SHP77 (cell line): ENCODE measurements at regions not wholly inside any gene's neighbourhood (a gene's known extent, or its start where the extent isn't known, plus 50 kb on each side); places are given as distances from the start of the nearest gene placed in this dataset.
"Not testable (repeated sequence)": the region's sequence is repeated elsewhere in the genome, so short reads cannot be mapped to it uniquely, and the experiment has no call there.

ENCODE experiments used
- DNase-seq, 2 experiments: peaks; one replicate each; lab custom pipeline; 2025; lab: John Stamatoyannopoulos, UW

GRCh38 chr7:155377071-155377837 is 79.6 kb downstream of the INSIG1 start:
- DNase-seq: no peak

DNA sequence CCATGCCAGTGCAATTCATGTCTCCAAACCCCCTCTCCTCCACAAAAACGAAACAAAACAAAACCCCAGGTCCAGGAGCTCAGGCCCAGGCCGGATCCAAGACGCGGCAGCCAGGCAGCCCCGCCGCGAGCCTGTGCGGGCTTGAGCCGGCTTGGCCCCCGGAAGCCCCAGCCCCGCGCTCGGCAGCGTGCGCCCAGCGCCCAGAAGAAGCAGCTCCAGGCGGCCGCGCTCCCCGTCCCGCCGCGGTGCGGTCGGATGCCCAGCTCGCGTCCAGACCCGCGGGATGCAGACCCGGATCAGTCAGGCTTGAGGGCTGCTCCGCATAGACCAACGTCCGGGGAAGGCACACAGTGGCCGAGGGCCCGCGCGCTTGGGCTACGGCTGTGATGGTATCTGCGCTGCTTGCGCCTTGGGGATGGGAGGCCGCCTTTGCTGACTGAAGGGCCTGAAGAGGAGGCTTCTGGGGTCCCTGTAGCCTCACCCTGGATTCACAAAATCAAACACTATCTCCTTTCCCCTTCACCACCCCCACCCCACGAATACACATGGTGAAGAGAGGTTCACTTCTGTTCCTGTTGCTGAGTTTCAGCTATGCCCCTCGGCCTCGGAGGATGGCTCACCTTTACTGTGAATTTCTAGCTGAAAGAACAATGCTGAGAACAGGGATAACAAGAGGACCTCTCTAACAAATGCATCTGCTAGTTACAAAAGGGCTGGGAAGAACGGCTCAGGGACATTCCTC is 79.9 kb upstream of the EN2 start:
- DNase-seq: no peak

DNA sequence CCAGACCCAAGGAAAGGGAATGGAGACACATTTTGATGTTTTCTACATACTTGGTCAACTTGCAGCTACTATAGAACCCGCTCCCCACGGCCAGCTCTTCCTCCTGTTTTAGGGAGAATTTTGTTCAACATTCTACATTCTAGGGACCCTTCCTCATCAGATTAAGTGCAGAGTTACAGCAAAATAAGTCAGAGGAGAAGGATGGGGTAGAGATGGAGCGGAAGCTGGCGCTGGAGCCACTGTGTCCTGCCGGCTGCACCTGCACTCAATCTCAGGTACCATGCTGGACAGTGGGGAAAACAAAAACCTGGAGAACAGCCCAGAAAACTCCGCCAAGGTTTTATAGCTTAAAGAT is 79.4 kb upstream of the EN2 start:
- DNase-seq: no peak

- DNase-seq: no peak
Observed at GRCh38 chr7:155378959-155379871, 78.7 kb upstream of the EN2 start.

- peak; percentile 53 to 67 for DNase-seq
Observed at GRCh38 chr7:155380221-155380861, 77.6 kb upstream of the EN2 start.

- DNase-seq: no peak
Observed at GRCh38 chr7:155380976-155381851, 76.7 kb upstream of the EN2 start.

DNA sequence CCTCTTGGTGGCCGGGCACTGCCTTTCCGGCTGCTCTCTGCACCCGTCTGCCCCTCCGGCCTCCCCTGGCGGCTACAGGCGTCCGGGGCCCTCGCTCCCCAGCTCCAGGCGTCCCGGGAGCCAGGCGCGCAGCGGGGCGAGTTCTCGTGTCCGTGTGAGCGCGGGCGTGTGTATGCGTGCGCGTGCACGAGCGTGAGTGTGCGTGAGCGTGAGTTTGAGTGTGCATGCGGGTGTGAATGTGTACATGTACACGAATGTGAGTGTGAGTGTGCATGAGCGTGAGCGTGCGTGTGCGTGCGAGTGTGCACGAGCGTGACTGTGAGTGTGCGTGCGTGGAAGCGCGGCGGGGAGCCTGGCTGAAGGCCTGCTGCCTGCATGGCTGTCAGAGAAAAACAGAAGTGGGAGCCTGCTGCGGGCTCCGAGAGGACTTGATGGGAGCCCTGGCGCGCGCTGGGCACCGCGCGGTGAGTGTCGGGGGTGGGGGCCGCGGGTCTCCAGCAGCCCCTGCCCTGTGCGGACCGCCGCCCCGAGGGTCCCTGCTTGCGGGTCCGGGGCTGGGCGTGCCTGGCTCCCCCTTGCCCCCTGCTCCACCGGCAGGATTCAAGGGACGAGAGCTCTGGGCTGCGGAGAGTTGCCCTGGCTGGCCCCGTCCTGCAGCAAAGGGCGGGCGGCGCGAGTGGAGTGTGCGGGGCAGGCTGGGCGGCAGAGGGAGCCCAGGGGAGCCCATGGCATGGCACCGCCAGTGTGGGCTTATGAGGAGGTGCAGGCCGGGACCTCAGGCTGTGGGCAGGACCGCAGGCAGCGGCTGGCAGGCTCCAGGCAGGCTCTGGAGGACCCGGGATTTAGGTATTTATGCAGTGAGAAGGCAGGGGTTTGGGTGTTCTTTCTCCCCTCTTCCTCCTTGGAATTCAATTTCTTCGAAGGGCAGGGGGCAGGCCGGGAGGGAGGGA is 75.8 kb upstream of the EN2 start:
- DNase-seq: no peak

DNA sequence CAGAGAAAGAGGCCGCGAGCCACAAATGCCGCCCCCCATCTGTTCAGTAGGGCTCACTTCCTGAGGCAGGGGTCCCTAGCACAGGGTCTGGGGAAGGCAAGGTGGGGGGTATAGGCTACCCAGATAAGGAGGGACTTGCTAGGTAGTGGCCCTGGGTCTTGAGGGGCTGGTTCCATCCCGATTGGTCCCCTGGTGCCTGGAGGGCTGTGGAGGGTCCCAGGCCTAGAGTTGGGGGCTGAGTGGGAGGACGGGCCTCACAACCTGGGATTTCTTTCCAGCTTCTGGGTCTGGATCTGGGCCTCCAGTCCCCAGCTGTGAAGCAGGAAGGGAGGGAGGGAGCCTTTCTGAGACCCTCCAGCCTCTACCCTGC is 75.1 kb upstream of the EN2 start:
- no peak for DNase-seq

- no peak for DNase-seq
Observed at GRCh38 chr7:155383756-155384491, 74.0 kb upstream of the EN2 start.

DNA sequence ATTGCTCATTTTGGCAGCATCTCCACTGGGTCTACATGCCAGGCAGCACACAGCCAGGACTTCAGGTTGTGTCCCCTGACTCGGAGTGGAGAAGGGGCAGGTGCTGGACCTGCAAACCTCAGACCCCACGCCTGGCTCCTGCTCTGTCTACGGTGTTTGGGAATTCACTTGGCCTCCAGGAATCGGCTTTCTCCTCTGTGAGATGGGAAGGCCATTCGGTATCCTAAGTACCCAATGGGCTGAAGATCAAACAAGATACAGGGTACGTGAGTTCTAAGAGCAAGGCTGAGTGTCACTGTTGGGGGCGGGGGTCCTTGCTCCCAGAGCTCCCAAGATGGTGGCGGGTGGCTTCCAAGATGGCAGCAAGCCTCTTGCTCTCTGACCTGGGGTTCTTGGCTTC is 73.2 kb upstream of the EN2 start:
- DNase-seq: no peak

- DNase-seq: not testable (repeated sequence)
Observed at GRCh38 chr7:155385182-155385581, 72.7 kb upstream of the EN2 start.

DNA sequence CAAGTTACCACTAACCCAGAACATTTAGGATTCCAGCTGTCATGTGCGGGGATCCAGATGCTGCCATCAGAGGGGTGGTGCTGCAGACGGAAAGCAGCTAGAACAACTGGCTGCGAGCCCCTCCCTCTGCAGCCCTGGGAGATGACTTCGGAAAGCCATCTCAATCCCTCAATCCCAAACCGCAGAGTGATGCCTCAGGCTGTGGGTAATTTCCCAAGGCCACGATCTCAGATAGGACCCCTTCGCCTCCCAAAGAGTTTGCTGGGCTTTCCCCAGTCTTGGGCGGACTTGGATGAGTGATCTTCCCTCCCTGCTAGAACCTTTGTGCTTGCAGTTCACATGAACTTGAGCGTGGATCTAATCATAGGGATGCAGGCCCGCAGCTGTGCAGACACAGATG is 71.3 kb upstream of the EN2 start:
- no peak for DNase-seq

DNA sequence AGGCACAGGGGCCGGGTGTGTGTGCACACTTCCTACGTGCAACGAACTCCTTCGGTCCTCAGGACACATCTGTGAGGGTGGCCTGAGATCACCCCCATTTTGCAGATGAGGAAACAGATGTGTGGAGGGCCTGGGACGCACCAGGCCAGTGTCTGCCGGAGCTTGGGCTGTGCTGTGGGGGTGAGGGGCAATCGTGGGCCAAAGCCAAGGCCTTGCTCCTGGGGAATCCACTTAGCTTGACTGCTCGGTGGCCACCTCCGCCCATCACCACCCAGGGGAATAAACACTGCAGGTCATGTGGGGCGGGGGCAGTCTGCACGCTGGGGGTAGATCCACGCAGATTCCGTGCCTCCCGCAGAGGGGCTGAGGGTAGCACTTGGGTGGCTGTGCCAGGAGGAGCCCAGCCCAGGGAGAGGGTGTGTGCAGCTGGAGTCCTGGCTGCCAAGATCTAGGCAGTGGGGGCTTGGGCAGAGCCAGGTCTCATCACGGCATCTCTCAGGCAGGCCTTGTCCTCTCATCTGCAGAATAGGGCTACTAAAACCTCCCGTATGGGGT is 70.8 kb upstream of the EN2 start:
- no peak for DNase-seq

DNA sequence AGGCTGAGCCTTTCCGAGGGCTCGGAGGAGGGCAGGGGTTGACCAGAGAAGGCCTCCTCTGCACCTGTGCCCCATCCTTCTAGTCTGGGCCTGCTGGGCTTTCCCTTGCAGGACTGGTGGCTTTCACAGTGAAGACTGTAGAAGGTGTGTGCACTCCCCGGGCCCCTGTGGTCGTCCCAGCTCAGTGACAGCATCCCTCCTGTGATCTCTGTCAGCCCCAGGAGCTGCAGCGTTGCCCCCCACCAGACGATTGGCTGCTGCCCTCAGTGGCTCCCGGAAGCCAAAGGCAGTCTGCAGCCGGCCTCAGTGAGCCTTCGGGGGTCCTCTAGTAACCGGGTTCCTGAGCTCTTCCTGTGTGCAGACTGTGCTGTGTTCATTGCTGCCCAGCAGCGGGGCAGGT is 69.4 kb upstream of the EN2 start:
- no peak for DNase-seq

DNA sequence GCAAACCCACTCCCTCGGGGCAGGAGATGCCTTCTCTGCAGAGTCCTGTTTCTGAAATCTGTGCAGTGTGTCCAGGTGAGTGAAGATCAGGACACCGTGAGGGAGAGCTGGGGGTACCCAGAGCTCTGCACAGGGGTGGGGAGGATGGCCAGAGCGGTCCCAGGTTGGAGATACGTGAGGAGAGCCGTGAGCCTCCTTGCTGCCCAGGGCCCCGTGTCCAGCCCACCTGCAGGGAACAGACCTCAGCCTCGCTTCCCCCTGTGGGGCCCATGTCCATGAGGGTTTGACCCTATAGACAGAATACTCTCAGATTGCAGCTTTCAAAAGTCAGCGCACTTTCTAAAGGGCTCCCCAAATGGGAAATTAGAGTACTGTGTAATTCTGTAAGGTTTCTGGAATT is 66.5 kb upstream of the EN2 start:
- no peak for DNase-seq

- DNase-seq: no peak
Observed at GRCh38 chr7:155392726-155393570, 65.0 kb upstream of the EN2 start.

DNA sequence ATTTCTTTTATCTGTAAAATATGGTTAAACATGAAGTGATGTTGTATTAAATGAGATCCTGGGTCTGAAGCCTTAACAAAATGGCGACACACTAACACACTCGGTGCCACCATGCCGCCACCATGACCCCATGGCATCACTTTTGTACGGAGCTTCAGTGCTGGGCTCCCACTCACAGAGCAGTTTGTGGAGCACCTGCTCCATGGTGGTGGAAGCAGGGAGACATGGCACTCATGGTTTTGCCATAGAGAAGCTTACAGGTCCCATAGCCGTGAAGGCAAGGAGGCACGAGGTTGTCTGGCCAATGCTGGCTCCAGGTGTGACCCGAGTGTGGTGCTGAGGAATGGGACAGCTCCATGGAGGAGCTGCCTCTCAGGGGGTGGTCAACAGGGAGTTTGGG is 63.5 kb upstream of the EN2 start:
- DNase-seq: no peak

DNA sequence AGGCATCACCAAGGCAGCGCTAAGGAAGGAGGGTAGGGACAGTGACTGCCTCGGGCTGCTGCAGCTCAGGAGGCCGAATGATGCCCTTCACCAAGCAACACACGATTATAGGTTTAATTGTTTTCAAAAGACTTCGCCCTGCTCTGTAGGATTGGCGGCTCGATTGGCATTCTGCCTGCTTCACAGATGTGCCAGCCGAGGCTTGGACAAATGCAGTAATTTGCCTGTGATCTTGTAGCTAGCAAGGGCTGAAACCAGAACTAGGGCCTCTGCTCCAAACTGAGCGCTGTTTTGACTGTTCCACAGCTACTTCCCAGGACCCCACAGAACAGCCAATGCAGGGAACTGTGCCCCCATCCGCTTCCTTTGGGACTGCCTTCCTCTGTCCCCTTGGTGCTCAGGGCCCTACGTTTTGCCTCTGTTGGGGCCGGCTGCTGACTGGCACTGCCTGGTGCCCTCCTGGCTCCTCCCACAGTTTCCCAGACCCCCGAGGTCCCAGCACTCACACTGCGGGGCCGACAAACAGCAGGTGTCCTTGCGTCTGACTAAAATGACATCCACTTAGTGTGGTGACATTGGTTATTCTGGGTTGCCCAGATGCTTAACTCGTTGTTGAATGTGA is 62.6 kb upstream of the EN2 start:
- no peak for DNase-seq
